ENCODE measurements at regions not wholly inside any gene's neighbourhood (a gene's known extent, or its start where the extent isn't known, plus 50 kb on each side); places are given as distances from the start of the nearest gene placed in this dataset.
"Not testable (repeated sequence)": the region's sequence is repeated elsewhere in the genome, so short reads cannot be mapped to it uniquely, and the experiment has no call there.

GRCh38 chr18:28768791-28769768 is 592.1 kb upstream of the CDH2 start:
- DNase-seq (ENCODE audit: low read depth), result no peak

GRCh38 chr18:28767727-28768211 is 590.8 kb upstream of the CDH2 start:
- DNase-seq (ENCODE audit: low read depth), result peak; percentile 34

GRCh38 chr18:28767201-28767600 is 590.3 kb upstream of the CDH2 start:
- no peak for DNase-seq (ENCODE audit: low read depth)

GRCh38 chr18:28766721-28767120 is 589.8 kb upstream of the CDH2 start:
- DNase-seq (ENCODE audit: low read depth), result no peak

- DNase-seq (ENCODE audit: low read depth), result no peak
Observed at GRCh38 chr18:28766027-28766426, 589.1 kb upstream of the CDH2 start.

- no peak for DNase-seq (ENCODE audit: low read depth)
Observed at GRCh38 chr18:28760299-28760698, 583.4 kb upstream of the CDH2 start.

- DNase-seq (ENCODE audit: low read depth), result no peak
Observed at GRCh38 chr18:28757466-28758008, 580.6 kb upstream of the CDH2 start.

- no peak for DNase-seq (ENCODE audit: low read depth)
Observed at GRCh38 chr18:28743115-28743514, 566.2 kb upstream of the CDH2 start.

GRCh38 chr18:28740575-28740974 is 563.6 kb upstream of the CDH2 start:
- DNase-seq (ENCODE audit: low read depth), result no peak

GRCh38 chr18:28736951-28737350 is 560.0 kb upstream of the CDH2 start:
- no peak for DNase-seq (ENCODE audit: low read depth)

- no peak for DNase-seq (ENCODE audit: low read depth)
Observed at GRCh38 chr18:28736223-28736622, 559.3 kb upstream of the CDH2 start.

- peak; percentile 64 for DNase-seq (ENCODE audit: low read depth)
Observed at GRCh38 chr18:28735731-28736130, 558.8 kb upstream of the CDH2 start.

- DNase-seq (ENCODE audit: low read depth), result peak; percentile 26
Observed at GRCh38 chr18:28729321-28729720, 552.4 kb upstream of the CDH2 start.

- no peak for DNase-seq (ENCODE audit: low read depth)
Observed at GRCh38 chr18:28728891-28729290, 552.0 kb upstream of the CDH2 start.

GRCh38 chr18:28727189-28727588 is 550.3 kb upstream of the CDH2 start:
- not testable (repeated sequence) for DNase-seq (ENCODE audit: low read depth)

GRCh38 chr18:28725876-28726275 is 548.9 kb upstream of the CDH2 start:
- no peak for DNase-seq (ENCODE audit: low read depth)

- no peak for DNase-seq (ENCODE audit: low read depth)
Observed at GRCh38 chr18:28723506-28723905, 546.6 kb upstream of the CDH2 start.

GRCh38 chr18:28718696-28719095 is 541.8 kb upstream of the CDH2 start:
- DNase-seq (ENCODE audit: low read depth), result no peak

GRCh38 chr18:28716338-28716737 is 539.4 kb upstream of the CDH2 start:
- no peak for DNase-seq (ENCODE audit: low read depth)

- DNase-seq (ENCODE audit: low read depth), result no peak
Observed at GRCh38 chr18:28715206-28715605, 538.3 kb upstream of the CDH2 start.

- DNase-seq (ENCODE audit: low read depth), result no peak
Observed at GRCh38 chr18:28714498-28714897, 537.6 kb upstream of the CDH2 start.

GRCh38 chr18:28712796-28713425 is 536.0 kb upstream of the CDH2 start:
- no peak for DNase-seq (ENCODE audit: low read depth)

GRCh38 chr18:28712172-28712571 is 535.2 kb upstream of the CDH2 start:
- DNase-seq (ENCODE audit: low read depth), result no peak

Measured in non-pigmented ciliary epithelial cell (primary cell).